Activated CD8-positive, alpha-beta memory T cell treated with anti-CD3 and anti-CD28 coated beads, Interleukin-2, amount 10 ng/mL, durations not matched to agents 7 days and 5 days (primary cell): ENCODE measurements at regions not wholly inside any gene's neighbourhood (a gene's known extent, or its start where the extent isn't known, plus 50 kb on each side); places are given as distances from the start of the nearest gene placed in this dataset.

ENCODE experiments used
- ATAC-seq: fragments of 150-1000 bp; cut with Tn5 transposase; one replicate; pipeline ENCODE4 v1.10.0; 2021; ENCODE audit warnings: moderate library complexity
- CTCF ChIA-PET: fragments of 350-600 bp; sonication (Branson Sonifier 250); formaldehyde crosslinking; loops from one replicate; lab custom pipeline; 2021; ENCODE audit warnings: antibody characterized with exemption; lab: Charles Lee
- DNase-seq: peaks from one replicate; pipeline ENCODE4 v3.0.0-alpha.2; 2020
- H3K27ac Mint-ChIP-seq: one replicate; pipeline ENCODE4 v1.8.0; 2021; ENCODE audit warnings: mild to moderate bottlenecking, mixed read lengths
- H3K27me3 Mint-ChIP-seq: one replicate; pipeline ENCODE4 v1.8.0; 2021; ENCODE audit warnings: mixed read lengths
- H3K36me3 Mint-ChIP-seq: one replicate; pipeline ENCODE4 v1.8.0; 2021; ENCODE audit warnings: mild to moderate bottlenecking, mixed read lengths
- H3K4me1 Mint-ChIP-seq: one replicate; pipeline ENCODE4 v1.8.0; 2021; ENCODE audit warnings: mixed read lengths
- H3K4me3 Mint-ChIP-seq: one replicate; pipeline ENCODE4 v1.8.0; 2021; ENCODE audit warnings: mild to moderate bottlenecking, moderate library complexity, mixed read lengths
- H3K9me3 Mint-ChIP-seq: one replicate; pipeline ENCODE4 v1.8.0; 2022; ENCODE audit warnings: low read depth, mixed read lengths

GRCh38 chr3:158882445-158882844, 80.6 kb downstream of the MFSD1 start:
- Mint-ChIP-seq H3K36me3 (no peaks in the 10 kb centered on the region), H3K27ac (no peak overlapping the region), H3K9me3 (no peaks in the 10 kb centered on the region), H3K4me1 (no peaks in the 10 kb centered on the region), H3K4me3 (no peak overlapping the region), H3K27me3 (no peaks in the 10 kb centered on the region)
- no peak for DNase-seq
- no peak for ATAC-seq
- CTCF ChIA-PET, result no interaction called here

GRCh38 chr3:158896729-158897128, 94.9 kb downstream of the MFSD1 start:
- Mint-ChIP-seq H3K27me3 (no peaks in the 10 kb centered on the region), H3K27ac (no peak overlapping the region), H3K9me3 (no peaks in the 10 kb centered on the region), H3K4me1 (no peaks in the 10 kb centered on the region), H3K4me3 (no peak overlapping the region), H3K36me3 (no peaks in the 10 kb centered on the region)
- ATAC-seq, result no peak
- CTCF ChIA-PET, result no interaction called here
- no peak for DNase-seq

DNA sequence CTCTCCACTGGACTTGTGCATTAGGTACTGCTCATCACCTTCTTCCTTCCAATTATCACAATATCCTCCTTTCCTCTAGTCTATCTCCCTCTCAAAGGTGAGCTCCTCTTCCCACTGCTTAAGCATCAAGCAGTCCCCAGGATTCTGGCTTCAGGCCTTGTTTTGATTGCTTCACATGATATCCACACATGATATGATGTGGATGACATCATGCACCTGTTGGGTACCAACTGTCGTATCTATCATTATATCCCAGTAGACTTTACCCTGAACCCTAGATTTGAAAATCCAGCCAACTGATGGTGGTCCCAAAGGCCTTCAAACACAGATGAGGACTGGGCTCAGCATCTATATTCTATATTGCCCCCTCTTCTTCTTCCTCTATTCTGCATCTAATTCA, 104.9 kb downstream of the MFSD1 start:
- no peak overlapping the region for H3K4me3 Mint-ChIP-seq
- no peaks in the 10 kb centered on the region for H3K9me3 Mint-ChIP-seq
- no peaks in the 10 kb centered on the region for H3K4me1 Mint-ChIP-seq
- ATAC-seq (no peak), DNase-seq (no peak)
- H3K36me3 Mint-ChIP-seq, result no peaks in the 10 kb centered on the region
- CTCF ChIA-PET, result no interaction called here
- H3K27me3 Mint-ChIP-seq, result peaks cover 3% of the 10 kb centered on the region
- H3K27ac Mint-ChIP-seq, result no peak overlapping the region

GRCh38 chr3:158908187-158908734, 106.4 kb downstream of the MFSD1 start:
- no peaks in the 10 kb centered on the region for H3K9me3 Mint-ChIP-seq
- H3K36me3 Mint-ChIP-seq, result no peaks in the 10 kb centered on the region
- no peaks in the 10 kb centered on the region for H3K4me1 Mint-ChIP-seq
- H3K4me3 Mint-ChIP-seq, result no peak overlapping the region
- DNase-seq (no peak), ATAC-seq (no peak)
- no peak overlapping the region for H3K27ac Mint-ChIP-seq
- no peaks in the 10 kb centered on the region for H3K27me3 Mint-ChIP-seq
- CTCF ChIA-PET, result no interaction called here

DNA sequence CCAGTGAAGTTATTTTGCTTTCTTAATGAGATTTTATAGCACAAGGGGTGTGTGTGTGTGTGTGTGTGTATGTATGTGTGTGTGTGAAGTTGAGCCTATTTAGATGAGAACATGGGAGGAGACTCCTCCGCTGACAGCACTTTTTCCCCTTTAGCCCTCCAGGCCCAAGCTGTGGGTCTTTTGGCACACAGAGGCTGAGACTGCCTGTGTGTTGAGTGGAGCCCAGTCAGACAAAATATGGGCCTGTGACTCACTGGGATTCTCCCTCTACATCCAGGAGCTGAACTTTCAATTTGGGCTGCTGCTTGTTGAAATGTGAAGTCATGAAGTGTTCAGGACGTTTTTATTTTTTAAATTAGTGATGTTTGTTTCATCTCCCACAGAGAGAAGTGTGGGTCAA, 108.0 kb downstream of the MFSD1 start:
- no peaks in the 10 kb centered on the region for H3K36me3 Mint-ChIP-seq
- H3K27ac Mint-ChIP-seq, result no peak overlapping the region
- CTCF ChIA-PET, result no interaction called here
- H3K4me3 Mint-ChIP-seq, result no peak overlapping the region
- ATAC-seq (no peak), DNase-seq (no peak)
- H3K4me1 Mint-ChIP-seq, result no peaks in the 10 kb centered on the region
- no peaks in the 10 kb centered on the region for H3K9me3 Mint-ChIP-seq
- no peaks in the 10 kb centered on the region for H3K27me3 Mint-ChIP-seq

GRCh38 chr3:158911586-158911985, 109.7 kb downstream of the MFSD1 start:
- ATAC-seq (no peak), DNase-seq (no peak)
- no peak overlapping the region for H3K4me3 Mint-ChIP-seq
- H3K27me3 Mint-ChIP-seq, result no peaks in the 10 kb centered on the region
- CTCF ChIA-PET, result no interaction called here
- no peaks in the 10 kb centered on the region for H3K4me1 Mint-ChIP-seq
- no peaks in the 10 kb centered on the region for H3K36me3 Mint-ChIP-seq
- H3K9me3 Mint-ChIP-seq, result no peaks in the 10 kb centered on the region
- H3K27ac Mint-ChIP-seq, result no peak overlapping the region

DNA sequence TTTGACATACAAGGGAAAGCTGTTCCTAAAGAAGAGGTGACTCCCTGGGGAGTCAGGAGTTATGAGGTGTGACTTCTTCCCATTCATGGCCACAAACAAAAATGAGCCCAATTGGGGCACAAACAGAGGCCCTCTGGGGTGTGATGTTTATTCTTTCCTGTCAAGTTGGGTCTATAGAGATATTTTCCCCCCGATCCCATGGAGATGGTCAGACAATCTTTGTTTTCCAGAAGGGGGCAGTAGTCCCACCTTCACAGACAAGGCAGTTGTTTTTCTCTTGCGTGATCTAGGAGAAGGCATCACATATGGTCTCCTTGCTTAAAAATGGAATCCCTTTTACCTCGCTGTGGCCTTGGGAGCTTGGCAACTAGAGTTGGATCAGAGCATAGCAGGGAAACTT, 110.3 kb downstream of the MFSD1 start:
- CTCF ChIA-PET, result no interaction called here
- Mint-ChIP-seq H3K9me3 (no peaks in the 10 kb centered on the region), H3K27me3 (no peaks in the 10 kb centered on the region), H3K36me3 (no peaks in the 10 kb centered on the region), H3K4me3 (no peak overlapping the region), H3K27ac (no peak overlapping the region), H3K4me1 (no peaks in the 10 kb centered on the region)
- ATAC-seq, result no peak
- no peak for DNase-seq

DNA sequence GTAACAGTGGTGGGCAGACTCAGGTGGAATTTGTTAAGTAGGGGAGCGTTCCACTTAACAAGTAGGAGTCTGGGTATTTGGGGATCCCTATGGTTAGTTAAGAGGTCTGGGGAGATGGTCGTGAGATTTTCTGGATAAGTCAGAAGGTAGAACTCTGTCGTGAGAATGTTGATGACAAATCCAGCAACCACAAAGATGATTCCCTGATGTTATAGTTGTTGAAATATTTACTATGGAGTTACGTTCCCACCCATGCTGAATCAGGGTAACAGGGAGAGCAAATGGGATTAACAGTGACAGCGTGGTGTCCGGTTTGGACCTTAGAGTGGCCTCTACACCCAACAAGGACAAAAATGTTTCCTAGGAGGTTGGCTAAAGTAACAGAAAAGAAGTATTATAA, 110.8 kb downstream of the MFSD1 start:
- CTCF ChIA-PET, result no interaction called here
- Mint-ChIP-seq H3K9me3 (no peaks in the 10 kb centered on the region), H3K27me3 (no peaks in the 10 kb centered on the region), H3K27ac (no peak overlapping the region), H3K4me1 (no peaks in the 10 kb centered on the region), H3K36me3 (no peaks in the 10 kb centered on the region), H3K4me3 (no peak overlapping the region)
- DNase-seq, result no peak
- no peak for ATAC-seq

GRCh38 chr3:158916111-158916510, 114.3 kb downstream of the MFSD1 start:
- H3K36me3 Mint-ChIP-seq, result no peaks in the 10 kb centered on the region
- DNase-seq (no peak), ATAC-seq (no peak)
- H3K4me1 Mint-ChIP-seq, result no peaks in the 10 kb centered on the region
- H3K27ac Mint-ChIP-seq, result no peak overlapping the region
- CTCF ChIA-PET, result no interaction called here
- no peak overlapping the region for H3K4me3 Mint-ChIP-seq
- no peaks in the 10 kb centered on the region for H3K9me3 Mint-ChIP-seq
- H3K27me3 Mint-ChIP-seq, result peaks cover 3% of the 10 kb centered on the region

DNA sequence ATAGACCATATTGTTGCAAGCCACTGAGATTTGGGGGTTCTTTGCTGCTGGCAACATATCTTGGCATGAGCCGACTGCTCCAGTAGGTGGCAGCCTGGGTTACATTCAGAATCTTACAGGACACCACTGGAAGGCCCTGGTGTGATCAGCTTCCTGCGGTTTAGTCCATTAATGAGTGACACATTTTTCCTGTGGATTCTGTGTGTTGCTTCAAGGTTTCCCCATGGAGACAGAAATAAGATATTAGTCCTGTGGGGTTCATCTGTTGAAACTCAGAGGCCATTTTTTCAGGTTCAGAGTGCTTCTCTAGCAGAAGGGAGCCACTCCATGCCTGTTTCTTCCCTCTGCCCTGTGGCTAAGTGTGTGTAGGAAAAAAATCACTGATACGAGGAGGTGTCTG, 116.2 kb downstream of the MFSD1 start:
- Mint-ChIP-seq H3K4me1 (no peaks in the 10 kb centered on the region), H3K36me3 (no peaks in the 10 kb centered on the region), H3K27ac (no peak overlapping the region), H3K4me3 (no peak overlapping the region), H3K27me3 (peaks cover 3% of the 10 kb centered on the region), H3K9me3 (no peaks in the 10 kb centered on the region)
- DNase-seq (peak; percentile 48), ATAC-seq (peak; percentile 33)
- CTCF ChIA-PET, result interaction anchor here (0.9 kb wide), 1 partner anchor 37 kb away, joined by 3 read pairs; no protein-coding TSS in a partner anchor

- ATAC-seq (no peak), DNase-seq (no peak)
- Mint-ChIP-seq H3K27me3 (peaks cover 3% of the 10 kb centered on the region), H3K36me3 (no peaks in the 10 kb centered on the region), H3K4me3 (no peak overlapping the region), H3K4me1 (no peaks in the 10 kb centered on the region), H3K27ac (no peak overlapping the region), H3K9me3 (no peaks in the 10 kb centered on the region)
- CTCF ChIA-PET, result no interaction called here
These were observed 116.6 kb downstream of the MFSD1 start for GRCh38 chr3:158918451-158918850.

DNA sequence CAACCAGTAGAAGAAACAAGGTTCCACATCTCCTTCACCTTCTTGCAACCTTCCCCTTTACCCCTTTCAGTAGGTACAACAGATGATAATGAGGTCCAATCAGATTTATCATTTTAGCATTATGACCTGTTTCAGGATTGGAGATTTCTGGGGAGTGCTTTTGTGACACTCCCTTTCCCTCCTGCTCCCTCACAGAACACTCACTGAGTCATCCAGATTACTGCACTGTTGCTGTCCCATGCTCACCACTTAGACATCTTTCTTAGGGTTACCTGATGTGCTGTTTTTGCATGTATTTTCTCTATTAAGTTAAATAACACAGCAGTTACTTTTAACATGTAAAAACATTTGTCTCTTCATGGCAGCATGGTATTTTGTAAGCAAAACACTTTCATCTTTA, 118.5 kb downstream of the MFSD1 start:
- CTCF ChIA-PET, result no interaction called here
- no peaks in the 10 kb centered on the region for H3K4me1 Mint-ChIP-seq
- no peak for ATAC-seq
- H3K36me3 Mint-ChIP-seq, result no peaks in the 10 kb centered on the region
- no peaks in the 10 kb centered on the region for H3K9me3 Mint-ChIP-seq
- H3K27me3 Mint-ChIP-seq, result peaks cover 3% of the 10 kb centered on the region
- no peak overlapping the region for H3K4me3 Mint-ChIP-seq
- no peak overlapping the region for H3K27ac Mint-ChIP-seq
- DNase-seq, result no peak

GRCh38 chr3:158925021-158925420, 123.2 kb downstream of the MFSD1 start:
- H3K4me1 Mint-ChIP-seq, result no peaks in the 10 kb centered on the region
- ATAC-seq, result no peak
- no peaks in the 10 kb centered on the region for H3K36me3 Mint-ChIP-seq

DNA sequence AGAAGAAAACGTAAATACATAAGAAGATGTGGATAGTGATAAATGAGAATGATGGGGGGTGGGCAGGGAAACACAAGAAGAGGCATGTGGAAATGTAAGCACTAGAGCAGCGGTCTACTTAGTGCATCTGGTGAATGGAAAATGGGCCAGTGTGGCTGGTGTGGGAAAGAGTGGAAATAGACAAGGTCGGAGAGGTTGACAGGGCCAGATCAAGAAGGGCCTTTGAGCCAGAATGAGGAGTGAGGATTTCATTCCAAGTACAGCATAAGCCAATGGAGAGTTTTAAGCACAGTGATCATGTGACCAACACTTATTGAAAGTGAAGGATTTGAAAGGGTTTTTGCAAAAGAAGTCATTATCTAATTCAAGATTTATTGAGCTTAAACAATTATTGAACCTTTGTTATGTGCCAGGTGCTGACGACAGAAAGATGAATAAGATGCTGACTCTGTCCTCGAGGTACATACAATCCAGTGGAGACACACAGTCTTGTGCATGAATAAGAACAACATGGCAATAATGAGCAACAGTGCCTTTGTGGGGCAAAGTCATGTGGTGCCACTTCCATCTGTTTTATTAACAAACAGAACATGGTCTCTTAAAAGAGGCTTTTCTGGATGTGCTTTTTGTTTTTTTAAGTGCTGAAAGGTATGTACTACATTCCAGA, 124.1 kb downstream of the MFSD1 start:
- no peak for DNase-seq
- H3K4me1 Mint-ChIP-seq, result no peaks in the 10 kb centered on the region
- no peaks in the 10 kb centered on the region for H3K9me3 Mint-ChIP-seq
- CTCF ChIA-PET, result no interaction called here
- H3K36me3 Mint-ChIP-seq, result no peaks in the 10 kb centered on the region
- no peak for ATAC-seq
- no peak overlapping the region for H3K27ac Mint-ChIP-seq
- no peak overlapping the region for H3K4me3 Mint-ChIP-seq
- peaks cover under 1% of the 10 kb centered on the region for H3K27me3 Mint-ChIP-seq

More at GRCh38 chr3:158925021-158925420, 123.2 kb downstream of the MFSD1 start:
- Mint-ChIP-seq H3K27ac (no peak overlapping the region), H3K9me3 (no peaks in the 10 kb centered on the region), H3K27me3 (peaks cover 3% of the 10 kb centered on the region), H3K4me3 (no peak overlapping the region)
- no peak for DNase-seq
- CTCF ChIA-PET, result no interaction called here
